A549 (cell line): ENCODE measurements at regions not wholly inside any gene's neighbourhood (a gene's known extent, or its start where the extent isn't known, plus 50 kb on each side); places are given as distances from the start of the nearest gene placed in this dataset.

Experiments
- ATAC-seq, 2 experiments: fragments of 200-7000 bp in 1 of 2; fragments of >200 bp in 1 of 2; cut with Nextera tagmentation in 1 of 2; cut with Tn5 transposase in 1 of 2; 3 replicates each; pipeline versions ENCODE4 v1.8.0 to v1.9.1; 2018 to 2020; ENCODE audit warnings: mild to moderate bottlenecking in 1 of 2, moderate library complexity in 1 of 2
- CTCF ChIA-PET: fragments of 300-600 bp; sonication (Branson Sonifier 250); formaldehyde crosslinking; extraction: SDS; loops from one replicate; lab custom pipeline; 2021; ENCODE audit warnings: antibody characterized with exemption, inconsistent platforms; lab: Yijun Ruan, JAX
- POLR2A ChIA-PET: fragments of 350-600 bp; formaldehyde crosslinking; extraction: SDS; loops from one replicate; lab custom pipeline; 2021; ENCODE audit warnings: antibody characterized with exemption, inconsistent platforms; lab: Yijun Ruan, JAX
- DNase-seq, 2 experiments: peaks; one replicate each; pipeline versions ENCODE4 v3.0.0 to v3.0.0-alpha.2; 2011 to 2016; ENCODE audit warnings: low read depth in 1 of 2, low spot score in 1 of 2
- FAIRE-seq: peaks from 2 replicates; lab custom pipeline; 2011; peaks lifted over from hg19 to GRCh38; lab: Jason Lieb, UNC
- H3K27ac ChIP-seq, 2 experiments: fragments of >200 bp; sonication (Bioruptor Twin); formaldehyde crosslinking; 3 replicates each; pipeline ENCODE4 v1.5.1; 2016 to 2017
- H3K4me1 ChIP-seq: fragments of >200 bp; sonication (Bioruptor Twin); formaldehyde crosslinking; 3 replicates; pipeline ENCODE4 v1.6.1; 2016
- H3K4me2 ChIP-seq: fragments of >200 bp; sonication (Bioruptor Twin); formaldehyde crosslinking; 3 replicates; pipeline ENCODE4 v1.6.1; 2016
- H3K4me3 ChIP-seq: fragments of >200 bp; sonication (Bioruptor Twin); formaldehyde crosslinking; 3 replicates; pipeline ENCODE4 v1.5.1; 2016
- H3K9me3 ChIP-seq: fragments of >200 bp; sonication (Bioruptor Twin); formaldehyde crosslinking; 3 replicates; pipeline ENCODE4 v1.6.1; 2016
- BHLHE40 ChIP-seq: IDR thresholded peaks from 2 replicates; pipeline ENCODE4 v1.6.1; 2012; ENCODE audit warnings: low read depth, low read length, inconsistent platforms
- CBX8 ChIP-seq: fragments of 200-600 bp; sonication (generic); IDR thresholded peaks from 2 replicates; pipeline ENCODE4 v1.6.1; 2016
- CEBPB ChIP-seq, 2 experiments: fragments of >200 bp in 1 of 2; sonication (Bioruptor Twin) in 1 of 2; formaldehyde crosslinking in 1 of 2; IDR thresholded peaks; 2 replicates each; pipeline ENCODE4 v1.6.1; 2012 to 2016
- EHF ChIP-seq: fragments of 250-450 bp; sonication (Bioruptor Pico); IDR thresholded peaks from 2 replicates; pipeline ENCODE4 v1.5.0; 2020; ENCODE audit warnings: mild to moderate bottlenecking
- EHMT2 ChIP-seq: fragments of 200-600 bp; sonication (generic); IDR thresholded peaks from 2 replicates; pipeline ENCODE4 v1.6.1; 2016; ENCODE audit warnings: antibody characterized with exemption, low read depth, mild to moderate bottlenecking, moderate library complexity
- HDAC2 ChIP-seq: fragments of 200-600 bp; sonication (generic); IDR thresholded peaks from 2 replicates; pipeline ENCODE4 v1.6.1; 2016
- HOXB13 ChIP-seq: fragments of 250-450 bp; sonication (Bioruptor Pico); IDR thresholded peaks from 2 replicates; pipeline ENCODE4 v1.5.0; 2020; ENCODE audit warnings: low read depth, mild to moderate bottlenecking, moderate library complexity
- JUN ChIP-seq, 2 experiments: fragments of >200 bp; sonication (Bioruptor Twin); formaldehyde crosslinking; IDR thresholded peaks; 2 replicates in 1 of 2; 3 replicates in 1 of 2; pipeline ENCODE4 v1.6.1; 2016 to 2017
- JUNB ChIP-seq: fragments of >200 bp; sonication (Bioruptor Twin); formaldehyde crosslinking; IDR thresholded peaks from 2 replicates; pipeline ENCODE4 v1.6.1; 2016
- KDM1A ChIP-seq: fragments of 200-600 bp; sonication (generic); IDR thresholded peaks from 2 replicates; pipeline ENCODE4 v1.6.1; 2016; ENCODE audit warnings: low read depth, mild to moderate bottlenecking
- MAFK ChIP-seq: fragments of 450-650 bp; IDR thresholded peaks from 2 replicates; pipeline ENCODE4 v1.6.1; 2014; ENCODE audit not compliant: partially characterized antibody
- MYC ChIP-seq: IDR thresholded peaks from 2 replicates; pipeline ENCODE4 v1.6.1; 2012; ENCODE audit warnings: mild to moderate bottlenecking, inconsistent platforms, low read length, improper control_type of control experiment, borderline replicate concordance
- NR3C1 ChIP-seq: fragments of >200 bp; sonication (Bioruptor Twin); formaldehyde crosslinking; IDR thresholded peaks from 3 replicates; pipeline ENCODE4 v1.6.1; 2017
- POLR2A ChIP-seq: IDR thresholded peaks from 2 replicates; pipeline ENCODE4 v1.6.1; 2012; ENCODE audit warnings: mild to moderate bottlenecking, low read length
- RARB ChIP-seq: fragments of 250-450 bp; sonication (Bioruptor Pico); IDR thresholded peaks from 2 replicates; pipeline ENCODE4 v1.8.0; 2021; ENCODE audit warnings: mild to moderate bottlenecking, moderate library complexity
- RFX5 ChIP-seq: fragments of 450-650 bp; IDR thresholded peaks from 2 replicates; pipeline ENCODE4 v1.7.1; 2014; ENCODE audit warnings: antibody characterized with exemption, mild to moderate bottlenecking, moderate library complexity
- RNF2 ChIP-seq: fragments of 200-600 bp; sonication (generic); IDR thresholded peaks from 2 replicates; pipeline ENCODE4 v1.6.1; 2016; ENCODE audit warnings: low read depth, mild to moderate bottlenecking, antibody characterized with exemption, moderate library complexity, borderline replicate concordance
- SMC3 ChIP-seq: fragments of >200 bp; sonication (Bioruptor Twin); formaldehyde crosslinking; IDR thresholded peaks from 3 replicates; pipeline ENCODE4 v1.6.1; 2018; ENCODE audit warnings: inconsistent platforms
- SREBF2 ChIP-seq: fragments of 450-650 bp; IDR thresholded peaks from 2 replicates; pipeline ENCODE4 v1.6.1; 2014; ENCODE audit warnings: mild to moderate bottlenecking, moderate library complexity
- ZFP36 ChIP-seq: fragments of 450-650 bp; IDR thresholded peaks from 2 replicates; pipeline ENCODE4 v1.6.1; 2014; ENCODE audit warnings: borderline replicate concordance; ENCODE audit not compliant: partially characterized antibody
- ZNF302 ChIP-seq: fragments of 250-450 bp; sonication (Bioruptor Pico); IDR thresholded peaks from 2 replicates; pipeline ENCODE4 v1.9.0; 2021; ENCODE audit warnings: inconsistent platforms, mild to moderate bottlenecking, moderate library complexity
- ZSCAN20 ChIP-seq: fragments of 250-450 bp; sonication (Bioruptor Pico); IDR thresholded peaks from 2 replicates; pipeline ENCODE4 v1.8.0; 2022; ENCODE audit warnings: mild to moderate bottlenecking, moderate library complexity
- WGBS: methylation state at CpG from one replicate; pipeline ENCODE4 v1.1.6; 2017; ENCODE audit errors: missing lambda C conversion rate; 5-methylcytosine and 5-hydroxymethylcytosine counted together
- TF ChIP-seq, protein P1 (sequence below): IDR thresholded peaks from 2 replicates; pipeline ENCODE4 v1.6.1; 2012; ENCODE audit warnings: low read depth, borderline replicate concordance
- TF ChIP-seq, protein P2 (sequence below): fragments of >200 bp; sonication (Bioruptor Twin); formaldehyde crosslinking; IDR thresholded peaks from 3 replicates; pipeline ENCODE4 v1.5.1; 2016
- TF ChIP-seq, protein P3 (sequence below): fragments of 150-350 bp; IDR thresholded peaks from 2 replicates; pipeline ENCODE4 v1.6.1; 2014; ENCODE audit warnings: low read depth, mild to moderate bottlenecking, low read length
- TF ChIP-seq, protein P4 (sequence below): fragments of >200 bp; sonication (Bioruptor Twin); formaldehyde crosslinking; IDR thresholded peaks from 2 replicates; pipeline ENCODE4 v1.6.1; 2016
- TF ChIP-seq, protein P5 (sequence below): fragments of 250-450 bp; sonication (Bioruptor Pico); IDR thresholded peaks from 2 replicates; pipeline ENCODE4 v1.5.0; 2020; ENCODE audit warnings: low read depth, mild to moderate bottlenecking, moderate library complexity
- TF ChIP-seq, protein P6 (sequence below): fragments of 250-450 bp; sonication (Bioruptor Pico); IDR thresholded peaks from 2 replicates; pipeline ENCODE4 v1.5.0; 2021; ENCODE audit warnings: mild to moderate bottlenecking, moderate library complexity, borderline replicate concordance

DNA sequence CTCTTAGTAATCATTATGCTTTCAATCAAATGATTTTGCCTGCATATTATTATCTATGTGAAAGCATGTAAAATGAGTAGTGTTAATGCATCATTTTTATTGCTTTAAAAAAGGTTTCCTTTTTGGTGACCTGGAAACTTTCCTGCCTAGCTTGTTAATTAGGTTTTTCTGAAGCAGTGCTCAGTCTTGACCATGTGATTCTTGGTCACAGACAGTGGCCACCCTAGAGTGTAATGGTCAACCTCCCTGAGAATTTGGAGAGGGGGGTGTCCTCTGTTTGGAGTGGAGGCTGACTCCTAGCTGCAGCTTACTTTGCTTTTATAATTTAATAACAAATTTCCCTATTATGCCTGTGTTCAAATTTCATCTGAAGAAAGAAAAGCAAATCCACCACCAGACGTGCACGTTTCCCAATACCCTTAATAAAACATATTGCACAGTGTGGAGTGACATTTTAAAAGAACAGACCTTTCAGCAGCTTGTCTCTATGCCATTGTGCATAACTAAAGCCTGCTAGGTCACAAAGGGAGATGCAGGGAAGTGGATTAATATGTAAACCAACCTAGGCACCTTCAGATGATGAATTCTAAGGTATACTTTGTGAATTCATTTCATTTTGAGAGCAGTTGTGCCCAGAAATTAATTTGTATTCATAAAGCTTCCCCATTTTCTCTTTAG is 130.6 kb downstream of the RPRM start:
- DNase-seq (no peak), ATAC-seq (no peak), FAIRE-seq (no peak)
- CTCF ChIA-PET = interaction anchor here (0.6 kb wide), 1 partner anchor 1950 kb away, joined by 4 read pairs; no protein-coding TSS in a partner anchor
- Histone ChIP-seq H3K27ac (no peak overlapping the region), H3K4me2 (no peak overlapping the region), H3K9me3 (no peaks in the 10 kb centered on the region), H3K4me1 (no peaks in the 10 kb centered on the region), H3K4me3 (no peak overlapping the region)
- WGBS = 2% methylated on average over 2 of the region's 2 CpGs
- POLR2A ChIA-PET = no interaction called here
- TF ChIP-seq POLR2A (no peak), CEBPB (IDR thresholded peaks at IDR 0.05) (no peak), KDM1A (no peak), ZFP36 (no peak), JUNB (no peak), SMC3 (no peak), ZSCAN20 (CRISPR knock-in tag) (no peak), CBX8 (no peak), RNF2 (no peak), JUN (IDR thresholded peaks at IDR 0.05) (no peak), NR3C1 (no peak), RFX5 (no peak)
- TF ChIP-seq, protein P1, sequence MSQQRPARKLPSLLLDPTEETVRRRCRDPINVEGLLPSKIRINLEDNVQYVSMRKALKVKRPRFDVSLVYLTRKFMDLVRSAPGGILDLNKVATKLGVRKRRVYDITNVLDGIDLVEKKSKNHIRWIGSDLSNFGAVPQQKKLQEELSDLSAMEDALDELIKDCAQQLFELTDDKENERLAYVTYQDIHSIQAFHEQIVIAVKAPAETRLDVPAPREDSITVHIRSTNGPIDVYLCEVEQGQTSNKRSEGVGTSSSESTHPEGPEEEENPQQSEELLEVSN = no peak

DNA sequence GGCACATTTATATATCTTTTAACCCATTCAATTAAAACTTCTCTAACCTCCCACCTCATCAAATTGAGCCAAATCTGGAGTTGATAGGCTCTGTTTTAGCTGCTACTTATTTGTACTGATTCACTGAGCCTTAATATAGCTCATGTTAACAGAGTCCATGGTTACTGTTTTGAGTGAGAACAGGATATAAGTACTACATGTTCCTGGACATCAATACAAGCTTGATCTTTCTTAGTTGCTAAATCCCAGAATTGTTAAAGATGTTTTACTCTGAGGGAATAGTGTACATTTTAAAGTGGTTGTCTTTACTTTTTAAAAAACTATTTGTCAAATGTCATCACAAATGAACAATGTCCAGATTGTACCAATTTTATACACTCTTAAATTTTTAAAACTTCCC is 157.7 kb downstream of the RPRM start:
- TF ChIP-seq EHMT2 (no peak), ZSCAN20 (CRISPR knock-in tag) (no peak), SREBF2 (no peak), ZNF302 (no peak), MAFK (no peak)
- FAIRE-seq (no peak), ATAC-seq (no peak), DNase-seq (no peak)
- ChIA-PET CTCF (no interaction called here), POLR2A (no interaction called here)
- Histone ChIP-seq H3K4me1 (no peaks in the 10 kb centered on the region), H3K9me3 (no peaks in the 10 kb centered on the region), H3K4me3 (no peak overlapping the region), H3K4me2 (no peak overlapping the region), H3K27ac (no peak overlapping the region)

DNA sequence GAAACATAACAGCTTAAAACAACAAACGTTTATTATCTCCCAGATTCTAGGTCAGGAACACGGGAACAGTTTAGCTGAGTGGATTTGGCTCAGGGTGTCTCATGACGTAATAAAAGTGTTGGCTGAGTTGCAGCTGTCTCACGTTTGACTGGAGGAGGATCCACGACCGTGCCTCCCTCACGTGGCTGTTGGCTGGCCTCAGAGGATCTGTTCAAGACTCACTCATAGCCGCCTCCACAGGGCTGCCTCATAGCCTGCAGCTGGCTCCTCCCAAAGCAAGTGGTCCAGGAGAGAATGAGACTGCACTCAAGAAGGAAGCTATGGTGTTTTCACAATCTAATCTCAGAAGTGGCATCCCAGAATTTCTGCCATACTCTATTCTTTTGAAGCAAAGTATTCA is 167.1 kb downstream of the RPRM start:
- Histone ChIP-seq H3K27ac (no peak overlapping the region), H3K4me1 (no peaks in the 10 kb centered on the region), H3K9me3 (no peaks in the 10 kb centered on the region), H3K4me2 (no peak overlapping the region), H3K4me3 (no peak overlapping the region)
- ChIA-PET POLR2A (no interaction called here), CTCF (no interaction called here)
- 6% methylated on average over 8 of the region's 8 CpGs for WGBS
- ATAC-seq = no peak
- no peak for DNase-seq
- FAIRE-seq = no peak
- TF ChIP-seq MYC (no peak), BHLHE40 (no peak), EHF (CRISPR knock-in tag) (no peak), HOXB13 (no peak), SMC3 (no peak), EHMT2 (no peak), ZSCAN20 (CRISPR knock-in tag) (no peak), POLR2A (no peak), RARB (CRISPR knock-in tag) (no peak), HDAC2 (no peak)
- TF ChIP-seq, protein P2, sequence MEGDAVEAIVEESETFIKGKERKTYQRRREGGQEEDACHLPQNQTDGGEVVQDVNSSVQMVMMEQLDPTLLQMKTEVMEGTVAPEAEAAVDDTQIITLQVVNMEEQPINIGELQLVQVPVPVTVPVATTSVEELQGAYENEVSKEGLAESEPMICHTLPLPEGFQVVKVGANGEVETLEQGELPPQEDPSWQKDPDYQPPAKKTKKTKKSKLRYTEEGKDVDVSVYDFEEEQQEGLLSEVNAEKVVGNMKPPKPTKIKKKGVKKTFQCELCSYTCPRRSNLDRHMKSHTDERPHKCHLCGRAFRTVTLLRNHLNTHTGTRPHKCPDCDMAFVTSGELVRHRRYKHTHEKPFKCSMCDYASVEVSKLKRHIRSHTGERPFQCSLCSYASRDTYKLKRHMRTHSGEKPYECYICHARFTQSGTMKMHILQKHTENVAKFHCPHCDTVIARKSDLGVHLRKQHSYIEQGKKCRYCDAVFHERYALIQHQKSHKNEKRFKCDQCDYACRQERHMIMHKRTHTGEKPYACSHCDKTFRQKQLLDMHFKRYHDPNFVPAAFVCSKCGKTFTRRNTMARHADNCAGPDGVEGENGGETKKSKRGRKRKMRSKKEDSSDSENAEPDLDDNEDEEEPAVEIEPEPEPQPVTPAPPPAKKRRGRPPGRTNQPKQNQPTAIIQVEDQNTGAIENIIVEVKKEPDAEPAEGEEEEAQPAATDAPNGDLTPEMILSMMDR = no peak
- TF ChIP-seq, protein P3, sequence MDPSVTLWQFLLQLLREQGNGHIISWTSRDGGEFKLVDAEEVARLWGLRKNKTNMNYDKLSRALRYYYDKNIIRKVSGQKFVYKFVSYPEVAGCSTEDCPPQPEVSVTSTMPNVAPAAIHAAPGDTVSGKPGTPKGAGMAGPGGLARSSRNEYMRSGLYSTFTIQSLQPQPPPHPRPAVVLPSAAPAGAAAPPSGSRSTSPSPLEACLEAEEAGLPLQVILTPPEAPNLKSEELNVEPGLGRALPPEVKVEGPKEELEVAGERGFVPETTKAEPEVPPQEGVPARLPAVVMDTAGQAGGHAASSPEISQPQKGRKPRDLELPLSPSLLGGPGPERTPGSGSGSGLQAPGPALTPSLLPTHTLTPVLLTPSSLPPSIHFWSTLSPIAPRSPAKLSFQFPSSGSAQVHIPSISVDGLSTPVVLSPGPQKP = no peak
- TF ChIP-seq, protein P4, sequence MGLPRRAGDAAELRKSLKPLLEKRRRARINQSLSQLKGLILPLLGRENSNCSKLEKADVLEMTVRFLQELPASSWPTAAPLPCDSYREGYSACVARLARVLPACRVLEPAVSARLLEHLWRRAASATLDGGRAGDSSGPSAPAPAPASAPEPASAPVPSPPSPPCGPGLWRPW = no peak
- TF ChIP-seq, protein P5, sequence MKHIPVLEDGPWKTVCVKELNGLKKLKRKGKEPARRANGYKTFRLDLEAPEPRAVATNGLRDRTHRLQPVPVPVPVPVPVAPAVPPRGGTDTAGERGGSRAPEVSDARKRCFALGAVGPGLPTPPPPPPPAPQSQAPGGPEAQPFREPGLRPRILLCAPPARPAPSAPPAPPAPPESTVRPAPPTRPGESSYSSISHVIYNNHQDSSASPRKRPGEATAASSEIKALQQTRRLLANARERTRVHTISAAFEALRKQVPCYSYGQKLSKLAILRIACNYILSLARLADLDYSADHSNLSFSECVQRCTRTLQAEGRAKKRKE (CRISPR knock-in tag) = no peak
- TF ChIP-seq, protein P6, sequence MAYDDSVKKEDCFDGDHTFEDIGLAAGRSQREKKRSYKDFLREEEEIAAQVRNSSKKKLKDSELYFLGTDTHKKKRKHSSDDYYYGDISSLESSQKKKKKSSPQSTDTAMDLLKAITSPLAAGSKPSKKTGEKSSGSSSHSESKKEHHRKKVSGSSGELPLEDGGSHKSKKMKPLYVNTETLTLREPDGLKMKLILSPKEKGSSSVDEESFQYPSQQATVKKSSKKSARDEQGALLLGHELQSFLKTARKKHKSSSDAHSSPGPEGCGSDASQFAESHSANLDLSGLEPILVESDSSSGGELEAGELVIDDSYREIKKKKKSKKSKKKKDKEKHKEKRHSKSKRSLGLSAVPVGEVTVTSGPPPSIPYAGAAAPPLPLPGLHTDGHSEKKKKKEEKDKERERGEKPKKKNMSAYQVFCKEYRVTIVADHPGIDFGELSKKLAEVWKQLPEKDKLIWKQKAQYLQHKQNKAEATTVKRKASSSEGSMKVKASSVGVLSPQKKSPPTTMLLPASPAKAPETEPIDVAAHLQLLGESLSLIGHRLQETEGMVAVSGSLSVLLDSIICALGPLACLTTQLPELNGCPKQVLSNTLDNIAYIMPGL (CRISPR knock-in tag) = no peak
